H1 (cell line): ENCODE measurements at regions not wholly inside any gene's neighbourhood (a gene's known extent, or its start where the extent isn't known, plus 50 kb on each side); places are given as distances from the start of the nearest gene placed in this dataset.

Experiments
- CTCF ChIA-PET: fragments of 300-600 bp; sonication (Branson Sonifier 250); formaldehyde crosslinking; loops from one replicate; lab custom pipeline; 2021; ENCODE audit not compliant: partially characterized antibody; lab: Charles Lee
- POLR2A ChIA-PET: fragments of 300-600 bp; sonication (Branson Sonifier 250); formaldehyde crosslinking; loops from one replicate; lab custom pipeline; 2021; ENCODE audit warnings: inconsistent platforms; ENCODE audit not compliant: partially characterized antibody; lab: Charles Lee
- DNase-seq, 2 experiments: peaks; one replicate each; pipeline versions ENCODE4 v3.0.0 to v3.0.0-alpha.2; 2010 to 2022; ENCODE audit warnings: low spot score in 2 of 2, low read depth in 1 of 2, mixed read lengths in 1 of 2
- FAIRE-seq: peaks from 2 replicates; lab custom pipeline; 2011; peaks lifted over from hg19 to GRCh38; lab: Jason Lieb, UNC
- H2AFZ ChIP-seq: 2 replicates; pipeline ENCODE4 v1.8.1; 2012; ENCODE audit warnings: low read length, inconsistent platforms
- H2AK5ac ChIP-seq: 2 replicates; pipeline ENCODE4 v1.6.1; 2013; ENCODE audit warnings: low read depth, low read length
- H2BK120ac ChIP-seq: replicated peaks from 2 replicates; pipeline ENCODE3; 2013; ENCODE audit warnings: low read depth, low read length, inconsistent platforms
- H2BK12ac ChIP-seq: 2 replicates; pipeline ENCODE4 v1.6.1; 2013; ENCODE audit warnings: low read depth, low read length
- H2BK15ac ChIP-seq: 2 replicates; pipeline ENCODE4 v1.6.1; 2013; ENCODE audit warnings: low read length
- H2BK20ac ChIP-seq: 2 replicates; pipeline ENCODE4 v1.6.1; 2013; ENCODE audit warnings: low read length
- H2BK5ac ChIP-seq: 2 replicates; pipeline ENCODE4 v1.6.1; 2013; ENCODE audit warnings: low read depth, low read length
- H3K14ac ChIP-seq: 2 replicates; pipeline ENCODE4 v1.6.1; 2013; ENCODE audit warnings: inconsistent platforms; ENCODE audit not compliant: insufficient read length
- H3K18ac ChIP-seq: 2 replicates; pipeline ENCODE4 v1.6.1; 2013; ENCODE audit warnings: low read length; ENCODE audit errors: extremely low read depth
- H3K23ac ChIP-seq: 2 replicates; pipeline ENCODE4 v1.6.1; 2013; ENCODE audit warnings: inconsistent platforms; ENCODE audit not compliant: insufficient read length
- H3K23me2 ChIP-seq: 2 replicates; pipeline ENCODE4 v1.6.1; 2013; ENCODE audit warnings: low read depth, low read length
- H3K27ac ChIP-seq: 2 replicates; pipeline ENCODE4 v1.6.1; 2011; ENCODE audit warnings: low read depth, low read length, inconsistent platforms
- H3K27me3 ChIP-seq, 4 experiments: replicated peaks in 1 of 4; 1 replicate in 1 of 4; 2 replicates in 3 of 4; pipeline versions ENCODE4 v1.6.1 to v1.8.1; 2011 to 2013; ENCODE audit warnings: low read length in 3 of 4, mild to moderate bottlenecking in 3 of 4, inconsistent platforms in 2 of 4, mixed read lengths in 2 of 4, moderate library complexity in 1 of 4; ENCODE audit not compliant: control insufficient read depth in 3 of 4, insufficient read depth in 3 of 4; ENCODE audit errors: extremely low read depth in 1 of 4
- H3K36me3 ChIP-seq, 4 experiments: 2 replicates each; pipeline versions ENCODE4 v1.6.1 to v1.8.1; 2011 to 2013; ENCODE audit warnings: mild to moderate bottlenecking in 4 of 4, low read length in 3 of 4, moderate library complexity in 2 of 4, control low read depth in 1 of 4, inconsistent platforms in 1 of 4; ENCODE audit not compliant: insufficient read depth in 4 of 4, control insufficient read depth in 2 of 4
- H3K4ac ChIP-seq: replicated peaks from 2 replicates; pipeline ENCODE3; 2013; ENCODE audit warnings: low read length, low read depth, mixed read lengths, inconsistent platforms; ENCODE audit not compliant: insufficient read length
- H3K4me1 ChIP-seq, 4 experiments: replicated peaks in 1 of 4; 1 replicate in 1 of 4; 2 replicates in 3 of 4; pipeline versions ENCODE4 v1.6.1 to v1.8.1; 2011 to 2013; ENCODE audit warnings: low read length in 3 of 4, inconsistent platforms in 2 of 4, mixed read lengths in 1 of 4; ENCODE audit not compliant: insufficient read depth in 4 of 4, control insufficient read depth in 3 of 4
- H3K4me2 ChIP-seq, 2 experiments: 2 replicates each; pipeline versions ENCODE4 v1.6.1 to v1.8.1; 2011 to 2013; ENCODE audit warnings: low read depth in 2 of 2, low read length in 2 of 2, control low read depth in 1 of 2, inconsistent platforms in 1 of 2, mild to moderate bottlenecking in 1 of 2; ENCODE audit not compliant: insufficient read depth in 1 of 2
- H3K4me3 ChIP-seq, 4 experiments: fragments of 200-600, 300-600 bp in 1 of 4; sonication (generic), shearing (Covaris generic), sonication (Bioruptor Twin) in 1 of 4; 2 replicates each; pipeline versions ENCODE4 v1.5.1 to v1.8.1; 2011 to 2016; ENCODE audit warnings: low read length in 4 of 4, low read depth in 3 of 4, control low read depth in 2 of 4, inconsistent platforms in 2 of 4, mild to moderate bottlenecking in 2 of 4, mixed read lengths in 1 of 4, moderate library complexity in 1 of 4; ENCODE audit not compliant: insufficient read depth in 2 of 4; ENCODE audit errors: extremely low read depth in 1 of 4
- H3K56ac ChIP-seq: replicated peaks from 2 replicates; pipeline ENCODE3; 2013; ENCODE audit warnings: low read depth, mild to moderate bottlenecking, mixed read lengths, low read length, inconsistent platforms; ENCODE audit not compliant: insufficient read length
- H3K79me1 ChIP-seq: 2 replicates; pipeline ENCODE4 v1.6.1; 2013; ENCODE audit warnings: low read depth, low read length, control low read depth
- H3K79me2 ChIP-seq, 2 experiments: 2 replicates each; pipeline versions ENCODE4 v1.6.1 to v1.8.1; 2012 to 2013; ENCODE audit warnings: low read length in 2 of 2, mild to moderate bottlenecking in 2 of 2, inconsistent platforms in 1 of 2; ENCODE audit not compliant: insufficient read depth in 2 of 2, control insufficient read depth in 1 of 2
- H3K9ac ChIP-seq, 4 experiments: replicated peaks in 1 of 4; 1 replicate in 1 of 4; 2 replicates in 3 of 4; pipeline versions ENCODE4 v1.6.1 to v1.8.1; 2011 to 2013; ENCODE audit warnings: low read depth in 3 of 4, low read length in 3 of 4, control low read depth in 2 of 4, mild to moderate bottlenecking in 2 of 4, moderate library complexity in 2 of 4, inconsistent platforms in 1 of 4; ENCODE audit errors: extremely low read depth in 1 of 4
- H3K9me3 ChIP-seq, 2 experiments: 2 replicates each; pipeline versions ENCODE4 v1.6.1 to v1.8.1; 2012 to 2013; ENCODE audit warnings: mild to moderate bottlenecking in 2 of 2, moderate library complexity in 2 of 2, control low read depth in 1 of 2, inconsistent platforms in 1 of 2, low read depth in 1 of 2, low read length in 1 of 2, mixed read lengths in 1 of 2; ENCODE audit not compliant: insufficient read depth in 2 of 2
- H4K20me1 ChIP-seq, 2 experiments: replicated peaks in 1 of 2; 2 replicates each; pipeline versions ENCODE3 to v1.8.1; 2011 to 2013; ENCODE audit warnings: inconsistent platforms in 2 of 2, low read length in 2 of 2, mild to moderate bottlenecking in 1 of 2; ENCODE audit not compliant: insufficient read depth in 2 of 2, control insufficient read depth in 1 of 2
- H4K5ac ChIP-seq: 2 replicates; pipeline ENCODE4 v1.6.1; 2013; ENCODE audit warnings: low read length, low read depth, mixed read lengths, inconsistent platforms; ENCODE audit not compliant: insufficient read length
- H4K8ac ChIP-seq: 2 replicates; pipeline ENCODE4 v1.8.0; 2013; ENCODE audit warnings: mild to moderate bottlenecking, moderate library complexity, low read length, inconsistent platforms; ENCODE audit not compliant: insufficient read depth; ENCODE audit errors: extremely low read depth
- H4K91ac ChIP-seq: replicated peaks from 2 replicates; pipeline ENCODE3; 2013; ENCODE audit warnings: low read length, mixed read lengths, inconsistent platforms; ENCODE audit not compliant: insufficient read length
- CHD2 ChIP-seq: IDR thresholded peaks from 2 replicates; pipeline ENCODE4 v1.6.1; 2012; ENCODE audit warnings: low read length, improper control_type of control experiment
- EP300 ChIP-seq, 2 experiments: IDR thresholded peaks; 1 replicate in 1 of 2; 2 replicates in 1 of 2; pipeline ENCODE4 v1.6.1; 2011 to 2012; ENCODE audit warnings: low read depth in 2 of 2, low read length in 2 of 2, mild to moderate bottlenecking in 2 of 2, borderline replicate concordance in 1 of 2, inconsistent platforms in 1 of 2, moderate library complexity in 1 of 2
- NANOG ChIP-seq: IDR thresholded peaks from 2 replicates; pipeline ENCODE4 v1.6.1; 2011; ENCODE audit warnings: low read length, low read depth, mild to moderate bottlenecking, inconsistent platforms; ENCODE audit not compliant: insufficient read depth, poor library complexity, severe bottlenecking
- NRF1 ChIP-seq: IDR thresholded peaks from 2 replicates; pipeline ENCODE4 v1.6.1; 2011; ENCODE audit warnings: mild to moderate bottlenecking, low read depth, low read length, improper control_type of control experiment
- POLR2AphosphoS5 ChIP-seq: IDR thresholded peaks from 2 replicates; pipeline ENCODE4 v1.6.1; 2011; ENCODE audit warnings: low read depth, low read length
- RBBP5 ChIP-seq: IDR thresholded peaks from 2 replicates; pipeline ENCODE4 v1.7.1; 2012; ENCODE audit warnings: low read depth, mild to moderate bottlenecking, inconsistent platforms, low read length, moderate library complexity, borderline replicate concordance
- SAP30 ChIP-seq: fragments of 300-600 bp; sonication (generic); IDR thresholded peaks from 2 replicates; pipeline ENCODE4 v1.7.1; 2012; ENCODE audit warnings: low read length, moderate library complexity, mild to moderate bottlenecking, inconsistent platforms; ENCODE audit not compliant: insufficient read depth, insufficient replicate concordance
- SRF ChIP-seq: IDR thresholded peaks from 2 replicates; pipeline ENCODE4 v1.6.1; 2011; ENCODE audit warnings: mild to moderate bottlenecking, low read depth, low read length, moderate library complexity
- SUZ12 ChIP-seq: fragments of 200-600 bp; sonication (generic); IDR thresholded peaks from 2 replicates; pipeline ENCODE4 v1.6.1; 2012; ENCODE audit warnings: mild to moderate bottlenecking, inconsistent platforms, low read length, moderate library complexity, mixed read lengths
- TBP ChIP-seq: IDR thresholded peaks from 2 replicates; pipeline ENCODE4 v1.6.1; 2011; ENCODE audit warnings: low read depth, low read length, improper control_type of control experiment
- TEAD4 ChIP-seq: IDR thresholded peaks from 2 replicates; pipeline ENCODE4 v1.6.1; 2012; ENCODE audit warnings: low read depth, low read length, inconsistent platforms, mixed read lengths
- WGBS, 2 experiments: shearing (Covaris generic) in 1 of 2; methylation state at CpG; one replicate each; pipeline versions ENCODE4 v1.1.6 to v1.1.7; 2013 to 2015; ENCODE audit warnings: low lambda C conversion rate in 2 of 2, mixed read lengths in 2 of 2, inconsistent platforms in 1 of 2, low coverage in 1 of 2, missing lambda C conversion rate in 1 of 2; ENCODE audit not compliant: insufficient replicate concordance in 2 of 2, insufficient coverage in 1 of 2, insufficient read length in 1 of 2; ENCODE audit errors: extremely low coverage in 1 of 2, missing lambda C conversion rate in 1 of 2; 5-methylcytosine and 5-hydroxymethylcytosine counted together
- TF ChIP-seq, protein P1 (sequence below): IDR thresholded peaks from 2 replicates; pipeline ENCODE4 v1.6.1; 2012; ENCODE audit warnings: inconsistent platforms

DNA sequence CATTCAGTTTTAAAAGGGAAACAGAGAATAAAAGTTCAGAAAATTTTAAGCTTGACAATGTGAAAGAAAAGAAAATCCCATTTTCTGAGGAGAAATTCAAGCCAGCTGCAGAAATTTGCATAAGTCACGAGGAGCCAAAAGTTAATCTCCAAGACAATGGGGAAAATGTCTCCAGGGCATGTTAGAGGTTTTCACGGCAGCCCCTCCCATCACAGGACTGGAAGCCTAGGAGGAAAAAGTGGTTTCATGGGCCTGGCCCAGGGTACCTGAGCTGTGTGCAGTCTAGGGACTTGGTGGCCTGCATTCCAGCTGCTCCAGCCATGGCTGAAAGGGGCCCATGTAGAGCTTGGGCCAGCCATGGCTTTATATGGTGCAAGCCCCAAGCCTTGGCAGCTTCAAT is 59.6 kb upstream of the NXPH1 start:
- no peak for FAIRE-seq
- TF ChIP-seq RBBP5: no peak
- no peak for TF ChIP-seq SRF
- TF ChIP-seq NRF1: no peak
- TF ChIP-seq, protein P1, sequence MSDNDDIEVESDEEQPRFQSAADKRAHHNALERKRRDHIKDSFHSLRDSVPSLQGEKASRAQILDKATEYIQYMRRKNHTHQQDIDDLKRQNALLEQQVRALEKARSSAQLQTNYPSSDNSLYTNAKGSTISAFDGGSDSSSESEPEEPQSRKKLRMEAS: no peak
- TF ChIP-seq CHD2: no peak
- TF ChIP-seq SUZ12: no peak
- no peak for TF ChIP-seq EP300 (IDR thresholded peaks at IDR 0.05; ENCODE audit: borderline replicate concordance in 1 of 2, low read depth in 2 of 2, low read length in 2 of 2)
- no peak for TF ChIP-seq TBP
- TF ChIP-seq TEAD4: no peak
- no peak for TF ChIP-seq SAP30
- TF ChIP-seq POLR2AphosphoS5: no peak
- no peak for TF ChIP-seq NANOG

More for the DNA sequence above, 59.6 kb upstream of the NXPH1 start:
- H4K5ac ChIP-seq: no peak overlapping the region
- no peak overlapping the region for H2BK120ac ChIP-seq
- no peaks in the 10 kb centered on the region for H3K79me2 ChIP-seq
- H4K20me1 ChIP-seq: no peaks in the 10 kb centered on the region
- H3K4ac ChIP-seq: no peak overlapping the region
- H3K14ac ChIP-seq: no peak overlapping the region
- ChIA-PET CTCF (interaction anchor here (0.8 to 1.3 kb wide), 2 partner anchors 10 to 154 kb away, joined by 3 read pairs; no protein-coding TSS in a partner anchor), POLR2A (no interaction called here)
- H3K23ac ChIP-seq: no peak overlapping the region
- no peak overlapping the region for H3K4me2 ChIP-seq
- no peaks in the 10 kb centered on the region for H3K27me3 ChIP-seq
- no peaks in the 10 kb centered on the region for H3K36me3 ChIP-seq
- H3K4me3 ChIP-seq: no peak overlapping the region
- H3K18ac ChIP-seq: no peak overlapping the region; the same call in 1 of the 2 replicates
- no peaks in the 10 kb centered on the region for H3K79me1 ChIP-seq
- H3K9ac ChIP-seq: no peak overlapping the region
- no peak for DNase-seq
- peaks cover 0 to 3% (median under 1%) of the 10 kb centered on the region in 4 experiments; a peak in 2 of 7 replicates for H3K4me1 ChIP-seq
- no peak overlapping the region for H2BK5ac ChIP-seq
- 70% methylated on average over 2 of the region's 2 CpGs; no CpG with 5 or more reads in 1 of the 2 experiments for WGBS, 2 experiments
- no peak overlapping the region for H3K27ac ChIP-seq
- no peak overlapping the region for H2AFZ ChIP-seq
- peaks cover 11 to 12% of the 10 kb centered on the region in 2 experiments for H3K9me3 ChIP-seq
- H3K23me2 ChIP-seq: no peaks in the 10 kb centered on the region
- H2BK20ac ChIP-seq: no peak overlapping the region
- H4K8ac ChIP-seq: no peak overlapping the region
- no peak overlapping the region for H3K56ac ChIP-seq
- H2BK15ac ChIP-seq: no peak overlapping the region
- H2AK5ac ChIP-seq: no peak overlapping the region
- H2BK12ac ChIP-seq: no peak overlapping the region
- H4K91ac ChIP-seq: no peak overlapping the region
